ENCODE measurements at regions not wholly inside any gene's neighbourhood (a gene's known extent, or its start where the extent isn't known, plus 50 kb on each side); places are given as distances from the start of the nearest gene placed in this dataset.

- FAIRE-seq: peak; percentile 42
- no peak for DNase-seq (ENCODE audit: extremely low spot score, insufficient read length, low read depth)
Observed at GRCh38 chr3:23051240-23052140, 151.6 kb upstream of the UBE2E2 start.

- no peak for DNase-seq (ENCODE audit: extremely low spot score, insufficient read length, low read depth)
- peak; percentile 15 for FAIRE-seq
Observed at GRCh38 chr3:23052208-23052607, 150.9 kb upstream of the UBE2E2 start.

GRCh38 chr3:23052620-23053019, 150.5 kb upstream of the UBE2E2 start:
- DNase-seq (ENCODE audit: extremely low spot score, insufficient read length, low read depth): no peak
- FAIRE-seq: no peak

GRCh38 chr3:23055733-23056376, 147.3 kb upstream of the UBE2E2 start:
- DNase-seq (ENCODE audit: extremely low spot score, insufficient read length, low read depth) (no peak), FAIRE-seq (peak; percentile 70)

- FAIRE-seq: no peak
Observed at GRCh38 chr3:23062582-23062981, 140.5 kb upstream of the UBE2E2 start.

GRCh38 chr3:23062982-23063381, 140.1 kb upstream of the UBE2E2 start:
- FAIRE-seq (no peak), DNase-seq (ENCODE audit: extremely low spot score, insufficient read length, low read depth) (no peak)

More at GRCh38 chr3:23062582-23062981, 140.5 kb upstream of the UBE2E2 start:
- no peak for DNase-seq (ENCODE audit: extremely low spot score, insufficient read length, low read depth)

- no peak for DNase-seq (ENCODE audit: extremely low spot score, insufficient read length, low read depth)
- no peak for FAIRE-seq
Observed at GRCh38 chr3:23067116-23067515, 136.0 kb upstream of the UBE2E2 start.

GRCh38 chr3:23068016-23068728, 135.0 kb upstream of the UBE2E2 start:
- no peak for FAIRE-seq
- DNase-seq (ENCODE audit: extremely low spot score, insufficient read length, low read depth): no peak

- FAIRE-seq (no peak), DNase-seq (ENCODE audit: extremely low spot score, insufficient read length, low read depth) (no peak)
Observed at GRCh38 chr3:23071296-23071695, 131.8 kb upstream of the UBE2E2 start.

GRCh38 chr3:23071758-23072157, 131.4 kb upstream of the UBE2E2 start:
- peak; percentile 68 for FAIRE-seq

GRCh38 chr3:23072693-23073092, 130.4 kb upstream of the UBE2E2 start:
- FAIRE-seq (no peak), DNase-seq (ENCODE audit: extremely low spot score, insufficient read length, low read depth) (no peak)

More at GRCh38 chr3:23071758-23072157, 131.4 kb upstream of the UBE2E2 start:
- no peak for DNase-seq (ENCODE audit: extremely low spot score, insufficient read length, low read depth)

GRCh38 chr3:23073724-23074305, 129.3 kb upstream of the UBE2E2 start:
- FAIRE-seq (no peak), DNase-seq (ENCODE audit: extremely low spot score, insufficient read length, low read depth) (no peak)

- DNase-seq (ENCODE audit: extremely low spot score, insufficient read length, low read depth): no peak
- no peak for FAIRE-seq
Observed at GRCh38 chr3:23075496-23075895, 127.6 kb upstream of the UBE2E2 start.

- no peak for FAIRE-seq
Observed at GRCh38 chr3:23076437-23076836, 126.7 kb upstream of the UBE2E2 start.

GRCh38 chr3:23077126-23077525, 126.0 kb upstream of the UBE2E2 start:
- FAIRE-seq: no peak
- DNase-seq (ENCODE audit: extremely low spot score, insufficient read length, low read depth): no peak

More at GRCh38 chr3:23076437-23076836, 126.7 kb upstream of the UBE2E2 start:
- no peak for DNase-seq (ENCODE audit: extremely low spot score, insufficient read length, low read depth)

- DNase-seq (ENCODE audit: extremely low spot score, insufficient read length, low read depth): no peak
- no peak for FAIRE-seq
Observed at GRCh38 chr3:23078735-23079134, 124.4 kb upstream of the UBE2E2 start.

- FAIRE-seq (no peak), DNase-seq (ENCODE audit: extremely low spot score, insufficient read length, low read depth) (no peak)
Observed at GRCh38 chr3:23079976-23080375, 123.2 kb upstream of the UBE2E2 start.

- DNase-seq (ENCODE audit: extremely low spot score, insufficient read length, low read depth): no peak
- FAIRE-seq: no peak
Observed at GRCh38 chr3:23083701-23084100, 119.4 kb upstream of the UBE2E2 start.

- FAIRE-seq (no peak), DNase-seq (ENCODE audit: extremely low spot score, insufficient read length, low read depth) (no peak)
Observed at GRCh38 chr3:23084367-23084766, 118.8 kb upstream of the UBE2E2 start.

- FAIRE-seq (no peak), DNase-seq (ENCODE audit: extremely low spot score, insufficient read length, low read depth) (no peak)
Observed at GRCh38 chr3:23085261-23085660, 117.9 kb upstream of the UBE2E2 start.
